ENCODE measurements at regions not wholly inside any gene's neighbourhood (a gene's known extent, or its start where the extent isn't known, plus 50 kb on each side); places are given as distances from the start of the nearest gene placed in this dataset.

GRCh38 chr18:45359275-45360009 lies 255.8 kb upstream of the SLC14A2 start:
- no peak for TF ChIP-seq CTCF (IDR thresholded peaks at IDR 0.05)
- TF ChIP-seq POLR2AphosphoS5 (IDR thresholded peaks at IDR 0.05; ENCODE audit: low read depth, low read length): no peak
- TF ChIP-seq TEAD4 (IDR thresholded peaks at IDR 0.05; ENCODE audit: borderline replicate concordance, insufficient read depth): no peak
- no peak for TF ChIP-seq CHD2 (IDR thresholded peaks at IDR 0.05; ENCODE audit: low read length, partially characterized antibody)
- no peak for TF ChIP-seq PBX3 (IDR thresholded peaks at IDR 0.05)
- TF ChIP-seq NRF1 (IDR thresholded peaks at IDR 0.05; ENCODE audit: low read depth, low read length): no peak
- TF ChIP-seq RFX5 (IDR thresholded peaks at IDR 0.05; ENCODE audit: low read length): no peak
- no peak for TF ChIP-seq TAF1 (IDR thresholded peaks at IDR 0.05; ENCODE audit: borderline replicate concordance, low read depth, low read length)
- TF ChIP-seq REST (IDR thresholded peaks at IDR 0.05; ENCODE audit: low read depth, low read length): no peak

All from SK-N-SH (cell line).